A549 (cell line): ENCODE measurements at regions not wholly inside any gene's neighbourhood (a gene's known extent, or its start where the extent isn't known, plus 50 kb on each side); places are given as distances from the start of the nearest gene placed in this dataset.

Experiments used
- CBX2 ChIP-seq: fragments of 200-600 bp; sonication (generic); IDR thresholded peaks from 2 replicates; pipeline ENCODE4 v1.6.1; 2016; ENCODE audit warnings: low read depth, mild to moderate bottlenecking, borderline replicate concordance
- EP300 ChIP-seq, 2 experiments: fragments of >200 bp; sonication (Bioruptor Twin); formaldehyde crosslinking; IDR thresholded peaks; 2 replicates in 1 of 2; 3 replicates in 1 of 2; pipeline ENCODE4 v1.6.1; 2016 to 2017
- RFX5 ChIP-seq: fragments of 450-650 bp; IDR thresholded peaks from 2 replicates; pipeline ENCODE4 v1.7.1; 2014; ENCODE audit warnings: antibody characterized with exemption, mild to moderate bottlenecking, moderate library complexity
- TF ChIP-seq, protein P1 (sequence below): fragments of >200 bp; sonication (Bioruptor Twin); formaldehyde crosslinking; IDR thresholded peaks from 3 replicates; pipeline ENCODE4 v1.5.1; 2016
- TF ChIP-seq, protein P2 (sequence below): IDR thresholded peaks from 2 replicates; pipeline ENCODE4 v1.6.1; 2012

DNA sequence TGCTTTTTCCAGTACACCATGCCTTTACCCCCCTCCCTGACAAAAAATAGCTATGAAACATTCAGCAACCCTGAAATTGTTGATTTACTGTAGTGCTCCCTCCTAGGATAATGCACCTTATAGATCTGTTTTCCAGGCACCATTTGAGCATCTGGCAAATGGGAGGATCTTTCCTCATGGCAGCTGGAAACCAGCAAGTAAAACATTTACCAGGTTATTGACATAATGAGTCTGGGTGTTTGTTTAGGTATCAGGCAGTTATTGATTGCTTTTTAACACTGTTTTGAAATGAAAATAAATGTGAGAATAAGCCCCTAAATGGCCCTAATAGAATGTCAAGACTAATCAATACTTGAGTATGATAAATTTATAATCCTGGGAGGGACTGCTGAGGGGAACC lies 57.3 kb upstream of the KLF4 start:
- TF ChIP-seq, protein P1, sequence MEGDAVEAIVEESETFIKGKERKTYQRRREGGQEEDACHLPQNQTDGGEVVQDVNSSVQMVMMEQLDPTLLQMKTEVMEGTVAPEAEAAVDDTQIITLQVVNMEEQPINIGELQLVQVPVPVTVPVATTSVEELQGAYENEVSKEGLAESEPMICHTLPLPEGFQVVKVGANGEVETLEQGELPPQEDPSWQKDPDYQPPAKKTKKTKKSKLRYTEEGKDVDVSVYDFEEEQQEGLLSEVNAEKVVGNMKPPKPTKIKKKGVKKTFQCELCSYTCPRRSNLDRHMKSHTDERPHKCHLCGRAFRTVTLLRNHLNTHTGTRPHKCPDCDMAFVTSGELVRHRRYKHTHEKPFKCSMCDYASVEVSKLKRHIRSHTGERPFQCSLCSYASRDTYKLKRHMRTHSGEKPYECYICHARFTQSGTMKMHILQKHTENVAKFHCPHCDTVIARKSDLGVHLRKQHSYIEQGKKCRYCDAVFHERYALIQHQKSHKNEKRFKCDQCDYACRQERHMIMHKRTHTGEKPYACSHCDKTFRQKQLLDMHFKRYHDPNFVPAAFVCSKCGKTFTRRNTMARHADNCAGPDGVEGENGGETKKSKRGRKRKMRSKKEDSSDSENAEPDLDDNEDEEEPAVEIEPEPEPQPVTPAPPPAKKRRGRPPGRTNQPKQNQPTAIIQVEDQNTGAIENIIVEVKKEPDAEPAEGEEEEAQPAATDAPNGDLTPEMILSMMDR: no peak
- TF ChIP-seq, protein P2, sequence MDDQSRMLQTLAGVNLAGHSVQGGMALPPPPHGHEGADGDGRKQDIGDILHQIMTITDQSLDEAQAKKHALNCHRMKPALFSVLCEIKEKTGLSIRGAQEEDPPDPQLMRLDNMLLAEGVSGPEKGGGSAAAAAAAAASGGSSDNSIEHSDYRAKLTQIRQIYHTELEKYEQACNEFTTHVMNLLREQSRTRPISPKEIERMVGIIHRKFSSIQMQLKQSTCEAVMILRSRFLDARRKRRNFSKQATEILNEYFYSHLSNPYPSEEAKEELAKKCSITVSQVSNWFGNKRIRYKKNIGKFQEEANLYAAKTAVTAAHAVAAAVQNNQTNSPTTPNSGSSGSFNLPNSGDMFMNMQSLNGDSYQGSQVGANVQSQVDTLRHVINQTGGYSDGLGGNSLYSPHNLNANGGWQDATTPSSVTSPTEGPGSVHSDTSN: no peak
- TF ChIP-seq RFX5 (no peak), EP300 (IDR thresholded peaks at IDR 0.05) (no peak), CBX2 (no peak)
